Forelimb muscle (tissue), 1 donor: ENCODE measurements at regions not wholly inside any gene's neighbourhood (a gene's known extent, or its start where the extent isn't known, plus 50 kb on each side); places are given as distances from the start of the nearest gene placed in this dataset.
A peak's percentile ranks its signal among the peaks of the same experiment; 100 is the strongest.

Experiments
- DNase-seq: peaks from one replicate; pipeline ENCODE4 v3.0.0-alpha.2; 2013; ENCODE audit warnings: low read depth

- DNase-seq, result no peak
Observed at GRCh38 chr2:64196963-64197362, 52.7 kb upstream of the PELI1 start.

GRCh38 chr2:64201151-64201550 lies 56.9 kb upstream of the PELI1 start:
- DNase-seq, result peak; percentile 60

GRCh38 chr2:64202206-64202845 lies 58.1 kb upstream of the PELI1 start:
- peak; percentile 91 for DNase-seq

- DNase-seq, result no peak
Observed at GRCh38 chr2:64203131-64203857, 59.1 kb upstream of the PELI1 start.

GRCh38 chr2:64203858-64204632 lies 59.8 kb upstream of the PELI1 start:
- no peak for DNase-seq

GRCh38 chr2:64204703-64205102 lies 60.5 kb upstream of the PELI1 start:
- DNase-seq, result no peak

GRCh38 chr2:64205415-64205814 lies 61.2 kb upstream of the PELI1 start:
- no peak for DNase-seq

GRCh38 chr2:64207573-64207972 lies 63.4 kb upstream of the PELI1 start:
- DNase-seq, result no peak

GRCh38 chr2:64210816-64211215 lies 66.6 kb upstream of the PELI1 start:
- DNase-seq, result no peak

- no peak for DNase-seq
Observed at GRCh38 chr2:64211276-64211921, 67.2 kb upstream of the PELI1 start.

GRCh38 chr2:64212346-64212745 lies 68.1 kb upstream of the PELI1 start:
- DNase-seq, result no peak

GRCh38 chr2:64212801-64213321 lies 68.6 kb upstream of the PELI1 start:
- no peak for DNase-seq

GRCh38 chr2:64213532-64214275 lies 69.5 kb upstream of the PELI1 start:
- DNase-seq, result no peak

- DNase-seq, result no peak
Observed at GRCh38 chr2:64214281-64215115, 70.3 kb upstream of the PELI1 start.

GRCh38 chr2:64217198-64217869 lies 73.1 kb upstream of the PELI1 start:
- DNase-seq, result no peak

GRCh38 chr2:64218137-64218802 lies 74.0 kb upstream of the PELI1 start:
- no peak for DNase-seq

- DNase-seq, result no peak
Observed at GRCh38 chr2:64219149-64219548, 74.9 kb upstream of the PELI1 start.

GRCh38 chr2:64220265-64220664 lies 76.0 kb upstream of the PELI1 start:
- no peak for DNase-seq
